ENCODE measurements at regions not wholly inside any gene's neighbourhood (a gene's known extent, or its start where the extent isn't known, plus 50 kb on each side); places are given as distances from the start of the nearest gene placed in this dataset.

- no peak for TF ChIP-seq TAF1 (IDR thresholded peaks at IDR 0.05; ENCODE audit: borderline replicate concordance, insufficient read depth, low read length)
- TF ChIP-seq POLR2AphosphoS5 (IDR thresholded peaks at IDR 0.05; ENCODE audit: low read depth, low read length), result no peak
- TF ChIP-seq REST (IDR thresholded peaks at IDR 0.05; ENCODE audit: insufficient read depth in 1 of 2, low read depth in 2 of 2, low read length in 2 of 2), result no peak
- TF ChIP-seq FOXP2 (optimal IDR thresholded peaks at IDR 0.05; ENCODE audit: borderline replicate concordance, extremely low read depth, extremely low read length, insufficient read depth), result no peak
- TF ChIP-seq SIN3A (IDR thresholded peaks at IDR 0.05; ENCODE audit: borderline replicate concordance, insufficient read depth, low read length), result no peak
Measured at GRCh38 chr7:118029826-118030422, 154.0 kb upstream of the LSM8 start.

- no peak for TF ChIP-seq REST (IDR thresholded peaks at IDR 0.05; ENCODE audit: insufficient read depth in 1 of 2, low read depth in 2 of 2, low read length in 2 of 2)
- no peak for TF ChIP-seq FOXP2 (optimal IDR thresholded peaks at IDR 0.05; ENCODE audit: borderline replicate concordance, extremely low read depth, extremely low read length, insufficient read depth)
- TF ChIP-seq SIN3A (IDR thresholded peaks at IDR 0.05; ENCODE audit: borderline replicate concordance, insufficient read depth, low read length), result no peak
- TF ChIP-seq TAF1 (IDR thresholded peaks at IDR 0.05; ENCODE audit: borderline replicate concordance, insufficient read depth, low read length), result no peak
- no peak for TF ChIP-seq POLR2AphosphoS5 (IDR thresholded peaks at IDR 0.05; ENCODE audit: low read depth, low read length)
Measured at GRCh38 chr7:118033273-118033672, 150.7 kb upstream of the LSM8 start.

DNA sequence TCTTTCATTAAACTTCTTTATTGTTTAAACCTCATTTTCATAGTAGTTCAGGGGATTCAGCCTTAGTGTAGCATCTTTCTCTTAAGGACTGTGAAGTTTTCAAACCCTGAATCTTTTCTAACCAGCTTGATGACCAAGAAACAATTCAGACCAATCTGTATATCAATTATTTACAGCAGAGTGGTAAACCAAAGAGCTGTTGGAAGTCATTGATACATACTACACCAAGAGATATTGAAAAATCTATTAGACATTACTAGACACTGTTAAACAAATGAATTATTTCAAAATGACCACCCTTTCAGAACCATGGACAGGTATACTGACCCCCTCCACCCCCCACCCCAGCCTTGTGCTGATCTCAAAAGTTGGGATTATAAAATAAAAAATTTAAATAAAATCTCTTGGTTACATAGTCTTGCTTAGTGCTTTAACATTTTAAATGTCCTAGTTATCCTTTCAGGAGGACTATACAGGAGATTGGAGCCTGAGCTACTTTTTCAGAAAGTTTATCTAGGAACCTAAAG lies 143.9 kb upstream of the LSM8 start:
- no peak for TF ChIP-seq TAF1 (IDR thresholded peaks at IDR 0.05; ENCODE audit: borderline replicate concordance, insufficient read depth, low read length)
- peak in 1 of 2 experiments; percentile 83; a peak in 2 of 4 replicates for TF ChIP-seq REST (IDR thresholded peaks at IDR 0.05; ENCODE audit: insufficient read depth in 1 of 2, low read depth in 2 of 2, low read length in 2 of 2)

- TF ChIP-seq TAF1 (IDR thresholded peaks at IDR 0.05; ENCODE audit: borderline replicate concordance, insufficient read depth, low read length) (no peak), REST (IDR thresholded peaks at IDR 0.05; ENCODE audit: insufficient read depth in 1 of 2, low read depth in 2 of 2, low read length in 2 of 2) (no peak), POLR2AphosphoS5 (IDR thresholded peaks at IDR 0.05; ENCODE audit: low read depth, low read length) (no peak), FOXP2 (optimal IDR thresholded peaks at IDR 0.05; ENCODE audit: borderline replicate concordance, extremely low read depth, extremely low read length, insufficient read depth) (no peak), SIN3A (IDR thresholded peaks at IDR 0.05; ENCODE audit: borderline replicate concordance, insufficient read depth, low read length) (no peak)
Measured at GRCh38 chr7:118040562-118040961, 143.4 kb upstream of the LSM8 start.

All from PFSK-1 (cell line).